Posterior cingulate gyrus (tissue), 11 donors: ENCODE measurements at regions not wholly inside any gene's neighbourhood (a gene's known extent, or its start where the extent isn't known, plus 50 kb on each side); places are given as distances from the start of the nearest gene placed in this dataset.

Source experiments
- DNase-seq, 10 donors: peaks; one replicate each; pipeline versions ENCODE4 v3.0.0 to v3.0.0-alpha.2; 2020 to 2021; ENCODE audit warnings: mixed read lengths in 3 of 10
- intact Hi-C: fragments of 100-400 bp; cut with DNase I; formaldehyde crosslinking; loops from one replicate; pipeline ENCODE4 v1.15.1; 2023

DNA sequence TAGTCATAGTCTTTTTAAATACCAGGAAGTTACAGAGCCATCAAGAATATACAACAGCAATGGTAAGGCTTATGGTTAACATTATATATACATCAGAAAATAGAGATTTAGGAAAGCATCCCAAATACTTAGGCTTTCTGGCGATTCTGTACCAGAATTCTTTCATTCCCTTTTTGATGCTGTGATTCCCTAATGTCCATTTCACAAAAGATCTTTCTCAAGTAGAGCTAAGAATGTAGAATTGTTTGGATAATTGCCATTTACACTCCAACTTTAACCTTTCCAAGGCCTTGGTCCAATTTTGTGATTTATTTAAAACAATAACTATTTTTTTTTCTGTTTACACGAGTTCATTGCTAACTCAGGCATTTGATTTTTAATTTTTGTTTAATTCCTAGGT is 422.2 kb downstream of the MTX2 start:
- no peak for DNase-seq
- intact Hi-C loops, result no loop called here

- DNase-seq, result no peak
- intact Hi-C loops, result no loop called here
Measured at GRCh38 chr2:176692533-176692932, 423.3 kb downstream of the MTX2 start.

GRCh38 chr2:176699098-176699497 is 429.9 kb downstream of the MTX2 start:
- no peak for DNase-seq
- intact Hi-C loops, result no loop called here

- DNase-seq, result no peak
- intact Hi-C loops, result no loop called here
Measured at GRCh38 chr2:176699644-176700043, 430.4 kb downstream of the MTX2 start.

DNA sequence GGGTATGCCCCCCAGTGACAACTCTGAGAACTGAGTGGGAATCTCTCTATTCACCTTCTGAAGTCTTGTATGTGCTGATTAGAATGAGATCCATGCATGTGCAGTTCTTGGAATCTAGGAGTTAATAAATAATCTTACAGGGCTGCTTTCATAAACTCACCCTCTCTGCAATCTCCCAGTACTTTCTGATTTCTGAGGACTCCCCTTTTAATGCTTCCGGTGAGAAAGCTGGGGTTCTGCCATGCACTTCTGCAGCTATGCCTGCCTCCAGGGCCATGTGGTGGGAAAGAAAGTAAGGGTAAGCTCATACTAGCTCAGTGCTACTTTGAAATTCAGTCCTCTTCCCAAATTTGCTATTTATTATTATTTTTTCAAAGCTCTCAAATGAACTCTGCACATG is 432.9 kb downstream of the MTX2 start:
- intact Hi-C loops, result no loop called here
- DNase-seq, result no peak

DNA sequence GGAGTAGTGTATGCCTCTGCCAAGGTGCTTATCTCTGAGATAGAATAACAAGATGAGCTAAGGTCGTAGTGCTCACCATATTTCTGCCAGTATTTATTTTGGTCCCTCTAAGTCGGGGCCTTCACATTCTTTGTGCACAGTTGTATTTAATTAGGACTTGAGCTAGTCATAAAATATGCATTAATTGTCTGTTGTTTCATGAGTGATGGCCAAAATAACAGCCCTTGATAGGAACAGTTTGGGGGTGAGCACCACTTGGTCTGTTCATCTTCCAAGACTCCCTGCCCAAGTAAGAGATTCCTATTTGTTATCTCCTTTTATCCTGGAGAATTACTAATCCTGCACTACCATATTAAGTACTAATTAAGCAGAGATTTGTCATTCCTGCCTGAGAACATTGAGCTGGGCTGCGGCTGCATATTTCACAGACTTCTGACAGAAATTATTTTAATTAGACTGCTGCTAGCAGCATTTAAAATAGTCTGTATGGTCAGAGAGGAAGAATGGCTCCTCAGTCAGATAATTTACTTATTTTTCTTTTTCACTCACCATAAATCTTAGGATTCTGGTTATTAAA is 435.1 kb downstream of the MTX2 start:
- DNase-seq, result no peak
- intact Hi-C loops, result no loop called here

DNA sequence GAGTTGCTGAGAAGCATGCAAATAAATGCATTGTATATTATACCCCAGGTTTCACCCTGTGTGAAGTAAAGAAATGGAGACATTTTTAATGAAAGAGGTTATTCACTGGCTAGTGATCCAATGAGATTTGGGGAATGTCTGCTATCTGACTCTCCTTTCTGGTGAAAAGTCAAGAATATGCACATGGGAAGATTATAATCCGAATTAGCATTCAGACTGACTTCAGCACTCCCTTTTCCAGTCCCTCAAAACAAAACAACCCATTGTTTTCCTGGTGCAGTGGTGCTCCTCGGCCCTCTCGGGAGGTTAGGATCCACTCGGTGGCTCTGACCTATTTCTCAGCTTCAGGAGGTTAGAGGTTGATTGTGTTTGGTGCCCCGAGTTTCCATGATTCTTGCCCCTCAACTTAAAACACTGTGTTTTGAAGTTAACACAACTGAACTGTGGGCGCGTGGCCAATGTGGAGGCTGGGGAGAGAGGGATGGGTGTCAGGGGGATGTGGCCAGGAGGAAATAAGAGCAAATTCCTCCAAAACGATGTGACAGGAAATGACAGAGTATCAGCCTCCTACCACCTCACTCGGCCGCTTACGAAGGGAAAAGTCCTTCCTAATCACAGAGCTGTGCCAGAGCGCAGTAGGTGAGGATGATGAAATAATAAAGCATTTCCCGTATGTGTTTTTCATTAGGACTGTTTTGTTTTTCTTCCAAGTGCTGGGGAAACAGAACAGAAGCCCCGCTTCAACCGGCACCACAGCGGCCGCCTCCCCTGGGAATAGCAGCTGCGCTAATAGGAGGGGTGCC is 440.1 kb downstream of the MTX2 start:
- DNase-seq, result peak in 1 of 10 donors; percentile 71
- intact Hi-C loops, result no loop called here

DNA sequence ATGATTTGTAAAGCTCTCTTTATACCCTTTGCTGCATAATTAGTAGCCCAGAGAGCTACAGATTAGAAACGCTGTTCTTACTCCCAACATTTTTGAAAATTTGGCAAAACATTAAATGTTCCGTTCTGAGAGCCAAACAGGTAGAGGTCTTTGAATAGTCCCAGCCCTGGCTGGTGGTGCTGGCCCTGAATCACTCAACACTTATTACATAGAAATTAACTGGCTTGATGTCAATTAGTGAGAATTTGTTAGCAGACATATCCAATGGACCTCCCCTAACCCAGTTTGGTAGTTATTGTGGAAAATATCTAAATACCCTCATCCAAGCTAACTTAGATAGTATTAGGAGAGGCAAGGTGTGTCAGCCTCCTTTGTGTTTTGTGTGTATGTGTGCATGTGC is 440.7 kb downstream of the MTX2 start:
- intact Hi-C loops, result no loop called here

DNA sequence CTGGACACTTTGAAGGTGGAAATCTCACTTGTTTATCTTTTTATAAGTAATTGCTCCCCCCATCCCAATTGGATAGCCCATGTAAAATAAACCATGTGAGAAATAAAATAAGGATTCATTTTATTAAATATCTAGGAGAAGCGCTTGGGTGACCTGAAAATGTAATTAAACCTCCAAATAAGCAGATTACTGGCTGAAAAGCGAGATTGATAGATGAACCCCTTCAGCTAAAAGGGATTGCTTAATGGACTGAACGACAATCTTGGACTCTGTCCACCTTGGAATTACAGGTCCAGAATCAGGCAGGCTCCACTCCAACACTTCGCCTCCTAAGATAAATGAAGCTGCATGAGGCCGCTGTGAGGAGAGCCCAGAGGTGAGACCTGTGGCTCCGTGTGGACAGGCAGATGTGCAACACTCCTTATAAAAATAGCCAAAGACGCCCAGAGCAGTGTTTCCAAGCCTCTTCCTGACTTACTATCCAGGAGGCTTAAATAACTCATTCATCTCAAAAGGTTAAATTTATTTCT is 441.5 kb downstream of the MTX2 start:
- intact Hi-C loops, result no loop called here
- no peak for DNase-seq

More for the DNA sequence above, 440.7 kb downstream of the MTX2 start:
- DNase-seq, result no peak

DNA sequence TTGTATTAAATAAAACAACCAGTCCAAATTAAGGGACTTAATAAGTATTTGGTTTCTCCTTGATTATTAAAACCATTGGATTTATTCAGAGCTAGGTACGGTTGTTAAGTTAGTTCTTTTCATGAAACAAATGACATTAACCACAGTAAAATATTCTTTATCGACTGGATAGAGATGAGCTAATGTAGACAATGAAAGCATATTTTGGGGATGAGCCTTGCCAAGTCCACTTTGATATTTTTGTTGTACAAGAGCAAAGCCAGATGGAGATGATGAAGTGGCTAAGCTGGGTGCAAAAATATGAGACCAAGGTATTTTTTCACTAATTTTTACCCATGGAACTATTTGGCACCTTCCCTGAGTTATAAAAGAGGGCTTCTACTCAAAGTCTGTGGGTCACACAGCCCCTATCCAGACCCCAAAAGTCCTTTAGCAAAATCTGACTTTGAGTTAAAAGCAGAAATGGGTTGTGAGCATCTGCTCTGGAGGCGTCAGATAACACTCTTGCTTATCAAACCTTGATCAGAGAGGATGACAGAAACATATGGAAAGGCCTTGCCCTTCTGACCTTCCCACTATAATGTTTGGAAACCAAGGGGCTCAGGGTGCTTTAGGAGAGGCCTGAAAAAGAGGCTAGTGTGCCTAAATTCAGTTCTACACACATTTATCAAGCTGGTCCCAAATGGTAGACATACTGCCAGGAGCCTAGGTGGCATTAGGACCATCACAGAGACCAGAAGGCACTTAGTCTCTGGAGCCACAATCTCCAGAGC is 456.8 kb downstream of the MTX2 start:
- no peak for DNase-seq
- intact Hi-C loops, result no loop called here

DNA sequence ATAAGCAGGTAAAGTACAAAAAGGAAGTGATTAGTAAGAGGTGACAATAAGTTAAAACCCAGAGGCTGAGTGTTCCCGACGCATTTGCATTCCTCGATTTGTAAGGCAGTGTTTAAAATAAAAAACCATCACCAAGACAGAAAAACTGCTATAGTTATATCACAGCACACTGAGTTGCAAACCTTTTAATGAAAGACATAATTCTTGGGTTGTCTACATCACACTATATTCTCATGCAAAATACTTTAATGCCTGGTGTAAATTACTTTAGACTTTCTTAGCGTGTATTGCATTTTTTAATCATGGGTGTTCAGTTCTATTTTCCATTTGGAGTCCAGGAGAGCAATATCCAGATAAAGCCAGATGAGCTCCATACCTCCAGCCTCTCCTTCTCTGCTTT is 458.5 kb downstream of the MTX2 start:
- intact Hi-C loops, result no loop called here
- DNase-seq, result no peak

GRCh38 chr2:176729706-176730569 is 460.7 kb downstream of the MTX2 start:
- intact Hi-C loops, result no loop called here
- no peak for DNase-seq

DNA sequence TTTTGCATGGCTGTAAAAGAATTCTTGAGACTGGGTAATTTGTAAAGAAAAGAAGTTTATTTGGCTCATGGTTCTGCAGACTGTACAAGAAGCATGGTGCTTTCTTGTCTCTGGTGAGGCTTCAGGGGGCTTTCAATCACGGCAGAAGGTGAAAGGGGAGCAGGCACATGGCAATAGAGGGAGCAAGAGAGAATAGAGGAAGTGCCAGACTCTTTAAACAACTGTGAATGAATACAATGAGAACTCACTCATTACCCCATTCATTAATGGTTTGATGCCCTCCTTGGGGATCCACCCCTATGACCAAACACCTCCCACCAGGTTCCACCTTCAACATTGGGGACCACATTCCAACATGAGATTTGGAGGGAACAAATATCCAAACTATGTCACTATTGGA is 463.5 kb downstream of the MTX2 start:
- no peak for DNase-seq
- intact Hi-C loops, result no loop called here

DNA sequence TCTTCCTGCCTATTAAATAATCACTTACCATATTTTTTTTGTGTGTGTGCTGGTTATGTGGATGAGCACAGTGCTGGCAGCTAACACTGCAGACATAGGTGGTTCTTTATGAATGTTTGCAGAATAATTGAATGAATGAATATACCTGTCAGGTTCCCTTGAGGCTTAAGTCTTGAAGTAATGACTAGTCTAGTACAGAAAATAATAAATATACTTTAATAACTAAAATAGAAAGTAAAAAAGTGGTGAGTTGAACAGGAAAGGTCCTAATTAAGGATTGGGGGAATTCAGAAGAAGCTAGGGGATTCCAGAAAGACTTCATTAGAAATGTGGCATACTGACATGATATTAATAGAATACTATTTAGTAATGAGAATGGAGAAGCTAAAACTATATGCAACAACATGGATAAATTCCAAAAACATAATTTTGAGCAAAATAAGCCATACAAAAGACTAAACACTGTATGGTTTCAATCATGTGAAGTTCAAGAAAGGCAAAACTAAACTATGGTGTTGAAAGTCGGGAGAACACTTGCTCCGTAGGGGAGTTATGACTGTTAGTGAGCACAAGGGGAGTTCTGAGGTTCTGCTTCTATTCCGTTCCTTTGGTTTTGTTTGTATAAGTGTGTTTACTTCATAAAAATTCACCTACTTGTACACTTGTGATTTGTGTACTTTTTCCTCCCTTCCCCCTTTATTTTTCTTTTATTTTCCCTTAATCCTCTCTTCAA is 464.6 kb downstream of the MTX2 start:
- no peak for DNase-seq
- intact Hi-C loops, result no loop called here

GRCh38 chr2:176734868-176735267 is 465.6 kb downstream of the MTX2 start:
- intact Hi-C loops, result no loop called here
- DNase-seq, result no peak

DNA sequence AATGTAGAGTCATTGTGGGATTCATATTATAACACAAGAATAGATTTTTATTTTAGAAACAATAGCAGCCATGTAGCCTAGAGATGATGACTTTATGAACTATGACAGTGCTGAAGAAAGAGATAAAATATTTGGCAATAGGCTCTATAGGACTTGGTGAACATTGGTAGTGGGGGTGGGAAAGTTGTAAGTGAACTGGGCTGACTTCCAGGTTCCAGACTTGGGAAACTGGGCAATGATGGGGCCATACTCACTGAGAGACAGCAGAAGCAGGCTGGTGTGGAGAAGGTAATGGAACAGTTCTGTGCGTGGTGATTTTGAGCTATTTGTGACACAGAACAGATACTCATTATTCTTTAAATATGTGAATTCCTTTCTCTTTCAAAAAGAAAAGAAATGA is 470.3 kb upstream of the HNRNPA3 start:
- no peak for DNase-seq
- intact Hi-C loops, result loop anchor here (10.0 kb wide), 1 partner anchor 347 kb away; no protein-coding TSS in a partner anchor

DNA sequence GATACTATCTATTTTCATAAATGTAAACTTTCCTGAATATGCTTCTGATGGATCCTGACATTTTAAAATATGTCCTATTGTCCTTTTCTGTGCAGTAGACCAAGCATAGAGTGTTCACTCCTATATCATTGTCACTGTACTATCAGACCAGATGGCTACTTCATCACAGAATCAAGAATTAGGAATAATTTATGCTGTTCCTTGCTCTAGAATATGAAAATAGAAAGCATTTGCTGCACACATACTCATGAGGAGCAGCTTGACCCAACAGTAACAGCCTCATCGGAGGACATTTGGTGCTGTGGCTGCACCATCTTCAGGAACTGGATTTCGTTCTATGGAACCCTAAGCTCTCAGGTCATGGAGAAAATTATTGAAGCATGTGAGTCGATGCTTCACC is 468.9 kb upstream of the HNRNPA3 start:
- intact Hi-C loops, result loop anchor here (10.0 kb wide), 1 partner anchor 349 kb away; no protein-coding TSS in a partner anchor
- DNase-seq, result no peak

DNA sequence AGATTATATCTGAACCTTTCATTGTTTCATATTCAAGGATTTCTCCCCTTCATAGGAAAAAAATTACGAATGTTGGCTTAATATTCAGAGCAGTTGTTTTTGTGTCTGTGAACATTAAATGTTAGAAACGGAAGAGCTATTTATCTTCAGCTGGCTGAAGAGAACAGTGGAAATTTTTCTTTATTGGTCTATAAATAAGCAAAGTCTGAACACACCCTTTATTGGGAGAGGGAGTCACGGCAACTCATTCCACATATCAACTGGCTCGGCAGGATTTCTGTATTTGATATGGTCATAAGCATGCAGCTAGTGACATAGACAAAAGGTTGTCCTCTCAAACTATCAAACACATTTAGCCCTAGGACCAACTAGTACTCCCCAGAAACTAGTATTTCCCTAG is 468.4 kb upstream of the HNRNPA3 start:
- DNase-seq, result no peak

DNA sequence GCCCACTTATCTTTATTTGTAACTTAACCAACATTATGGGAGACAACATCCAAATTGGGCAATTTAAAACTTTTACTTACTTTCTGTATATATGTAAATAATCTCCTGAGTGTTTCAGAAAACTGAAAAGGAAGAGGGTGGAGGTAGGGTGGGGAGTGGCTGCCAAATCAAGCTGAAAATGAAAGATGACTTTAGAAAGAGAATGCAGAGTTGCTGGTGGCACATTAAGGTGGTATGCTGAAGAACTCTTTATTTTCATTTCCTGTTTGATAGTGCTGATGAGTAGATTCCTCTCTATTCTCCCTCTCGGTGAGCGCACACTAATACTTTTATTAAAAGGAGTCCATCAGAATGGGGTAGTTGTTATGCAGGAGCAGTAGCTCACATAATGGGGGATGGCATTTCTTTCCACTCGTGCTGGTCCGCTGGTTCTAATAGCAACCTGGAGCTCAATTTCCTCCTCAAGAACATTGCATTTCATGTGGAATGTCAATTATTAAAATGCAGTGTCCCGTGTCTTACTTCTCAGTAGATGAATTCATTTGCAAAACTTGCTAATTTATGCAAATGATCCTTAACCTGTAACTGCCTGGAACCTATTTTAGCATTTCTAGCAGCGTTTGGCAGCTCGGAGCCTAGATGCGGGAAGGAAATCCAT is 466.9 kb upstream of the HNRNPA3 start:
- intact Hi-C loops, result loop anchor here (10.0 kb wide), 1 partner anchor 351 kb away; no protein-coding TSS in a partner anchor

More for the DNA sequence above, 468.4 kb upstream of the HNRNPA3 start:
- intact Hi-C loops, result loop anchor here (10.0 kb wide), 1 partner anchor 349 kb away; no protein-coding TSS in a partner anchor

More for the DNA sequence above, 466.9 kb upstream of the HNRNPA3 start:
- DNase-seq, result no peak
